SK-N-SH (cell line): ENCODE measurements at regions not wholly inside any gene's neighbourhood (a gene's known extent, or its start where the extent isn't known, plus 50 kb on each side); places are given as distances from the start of the nearest gene placed in this dataset.

Source experiments
- CTCF ChIA-PET: fragments of 300-600, 350-600 bp; formaldehyde crosslinking; extraction: SDS; loops from one replicate; lab custom pipeline; 2021; lab: Yijun Ruan, JAX
- POLR2A ChIA-PET: fragments of 350-600 bp; sonication (Branson Sonifier 250); formaldehyde crosslinking; extraction: SDS; loops from one replicate; lab custom pipeline; 2020; ENCODE audit warnings: antibody characterized with exemption, inconsistent platforms; lab: Yijun Ruan, JAX
- DNase-seq: peaks from one replicate; pipeline ENCODE4 v3.0.0; 2012
- H2AFZ ChIP-seq: fragments of 200-600 bp; sonication (generic); 2 replicates; pipeline ENCODE4 v1.8.1; 2016; ENCODE audit warnings: antibody characterized with exemption, mild to moderate bottlenecking, low read depth
- H3F3A ChIP-seq: fragments of 200-600 bp; sonication (generic); replicated peaks from 2 replicates; pipeline ENCODE3; 2016; ENCODE audit warnings: antibody characterized with exemption, mild to moderate bottlenecking; ENCODE audit not compliant: insufficient read depth
- H3K27ac ChIP-seq, 2 experiments: fragments of 200-500 bp in 1 of 2; fragments of 200-600 bp in 1 of 2; sonication (Bioruptor generic) in 1 of 2; sonication (generic), shearing (Covaris generic) in 1 of 2; 2 replicates each; pipeline versions ENCODE4 v1.5.1 to v1.6.1; 2014 to 2016; ENCODE audit warnings: low read depth in 2 of 2, inconsistent platforms in 1 of 2, low read length in 1 of 2, mild to moderate bottlenecking in 1 of 2, mixed read lengths in 1 of 2
- H3K27me3 ChIP-seq: fragments of 200-600 bp; sonication (generic), shearing (Covaris generic); 2 replicates; pipeline ENCODE4 v1.6.1; 2016; ENCODE audit warnings: mixed run types; ENCODE audit not compliant: insufficient read depth
- H3K36me3 ChIP-seq, 2 experiments: fragments of 200-500 bp in 1 of 2; fragments of 200-600 bp in 1 of 2; sonication (Bioruptor generic) in 1 of 2; sonication (generic) in 1 of 2; replicated peaks in 1 of 2; 2 replicates each; pipeline versions ENCODE3 to v1.5.1; 2014 to 2016; ENCODE audit warnings: low read length in 1 of 2, mild to moderate bottlenecking in 1 of 2; ENCODE audit not compliant: insufficient read depth in 2 of 2, control insufficient read depth in 1 of 2
- H3K4me1 ChIP-seq, 2 experiments: fragments of 200-500 bp in 1 of 2; fragments of 200-600 bp in 1 of 2; sonication (Bioruptor generic) in 1 of 2; sonication (generic), shearing (Covaris generic) in 1 of 2; 2 replicates each; pipeline versions ENCODE4 v1.5.1 to v1.6.1; 2014 to 2016; ENCODE audit warnings: low read depth in 1 of 2, low read length in 1 of 2, mixed run types in 1 of 2; ENCODE audit not compliant: insufficient read depth in 2 of 2, control insufficient read depth in 1 of 2
- H3K4me2 ChIP-seq: fragments of 200-600 bp; sonication (generic), shearing (Covaris generic); 2 replicates; pipeline ENCODE4 v1.6.1; 2017; ENCODE audit warnings: mixed run types
- H3K4me3 ChIP-seq, 2 experiments: fragments of 200-500 bp in 1 of 2; fragments of 200-600 bp in 1 of 2; sonication (Bioruptor generic) in 1 of 2; sonication (generic), shearing (Covaris generic) in 1 of 2; 2 replicates each; pipeline versions ENCODE4 v1.5.1 to v1.8.1; 2014 to 2016; ENCODE audit warnings: low read depth in 2 of 2, inconsistent platforms in 1 of 2, low read length in 1 of 2, mild to moderate bottlenecking in 1 of 2, mixed read lengths in 1 of 2, moderate library complexity in 1 of 2
- H3K79me2 ChIP-seq: fragments of 200-600 bp; sonication (generic); 2 replicates; pipeline ENCODE4 v1.8.1; 2017; ENCODE audit warnings: mild to moderate bottlenecking; ENCODE audit not compliant: insufficient read depth
- H3K9ac ChIP-seq: fragments of 200-600 bp; sonication (generic); 2 replicates; pipeline ENCODE4 v1.6.1; 2017; ENCODE audit warnings: mixed run types
- H3K9me2 ChIP-seq: fragments of 200-600 bp; sonication (generic); 2 replicates; pipeline ENCODE4 v1.6.1; 2017; ENCODE audit warnings: mixed run types
- H3K9me3 ChIP-seq: fragments of 200-600 bp; sonication (generic); 2 replicates; pipeline ENCODE4 v1.6.1; 2017; ENCODE audit warnings: mixed run types, mild to moderate bottlenecking, moderate library complexity
- H4K20me1 ChIP-seq: fragments of 200-600 bp; sonication (generic); 2 replicates; pipeline ENCODE4 v1.6.1; 2017; ENCODE audit warnings: mild to moderate bottlenecking, mixed run types; ENCODE audit not compliant: insufficient read depth
- ELF1 ChIP-seq: IDR thresholded peaks from 2 replicates; pipeline ENCODE4 v1.4.0; 2012
- EP300 ChIP-seq, 2 experiments: IDR thresholded peaks; 2 replicates each; pipeline versions ENCODE4 v1.4.0 to v1.6.1; 2012; ENCODE audit warnings: borderline replicate concordance in 1 of 2, low read depth in 1 of 2, low read length in 1 of 2
- FOSL2 ChIP-seq: IDR thresholded peaks from 2 replicates; pipeline ENCODE4 v1.4.0; 2012; ENCODE audit warnings: low read depth, mild to moderate bottlenecking, moderate library complexity, borderline replicate concordance
- FOXM1 ChIP-seq: IDR thresholded peaks from 2 replicates; pipeline ENCODE4 v1.4.0; 2012; ENCODE audit warnings: low read depth, mild to moderate bottlenecking
- JUND ChIP-seq: IDR thresholded peaks from 2 replicates; pipeline ENCODE4 v1.4.0; 2012
- MEF2A ChIP-seq: IDR thresholded peaks from 2 replicates; pipeline ENCODE4 v1.4.0; 2012; ENCODE audit warnings: low read depth, borderline replicate concordance
- MXI1 ChIP-seq: IDR thresholded peaks from 2 replicates; pipeline ENCODE4 v1.6.1; 2012; ENCODE audit warnings: mild to moderate bottlenecking, low read depth, low read length, improper control_type of control experiment
- NFIC ChIP-seq: IDR thresholded peaks from 2 replicates; pipeline ENCODE4 v1.4.0; 2012; ENCODE audit warnings: borderline replicate concordance
- TAF1 ChIP-seq: IDR thresholded peaks from 2 replicates; pipeline ENCODE4 v1.6.1; 2012; ENCODE audit warnings: low read depth, mild to moderate bottlenecking, low read length, moderate library complexity, borderline replicate concordance
- TCF12 ChIP-seq: IDR thresholded peaks from 2 replicates; pipeline ENCODE4 v1.4.0; 2012
- YY1 ChIP-seq: IDR thresholded peaks from 2 replicates; pipeline ENCODE4 v1.4.0; 2012; ENCODE audit warnings: low read depth, mild to moderate bottlenecking
- WGBS: methylation state at CpG from one replicate; pipeline ENCODE4 v1.1.6; 2017; ENCODE audit warnings: low lambda C conversion rate; 5-methylcytosine and 5-hydroxymethylcytosine counted together
- TF ChIP-seq, protein P1 (sequence below): IDR thresholded peaks from 2 replicates; pipeline ENCODE4 v1.4.0; 2012; ENCODE audit warnings: low read depth, borderline replicate concordance
- TF ChIP-seq, protein P2 (sequence below): fragments of 200-600 bp; sonication (generic); IDR thresholded peaks from 2 replicates; pipeline ENCODE4 v1.6.1; 2017; ENCODE audit warnings: antibody characterized with exemption, mild to moderate bottlenecking, moderate library complexity
- TF ChIP-seq, protein P3 (sequence below): IDR thresholded peaks from 2 replicates; pipeline ENCODE4 v1.4.0; 2012; ENCODE audit warnings: low read depth, borderline replicate concordance
- TF ChIP-seq, protein P4 (sequence below): fragments of 150-350 bp; IDR thresholded peaks from 2 replicates; pipeline ENCODE4 v1.6.1; 2016; ENCODE audit warnings: mild to moderate bottlenecking, low read depth, low read length

DNA sequence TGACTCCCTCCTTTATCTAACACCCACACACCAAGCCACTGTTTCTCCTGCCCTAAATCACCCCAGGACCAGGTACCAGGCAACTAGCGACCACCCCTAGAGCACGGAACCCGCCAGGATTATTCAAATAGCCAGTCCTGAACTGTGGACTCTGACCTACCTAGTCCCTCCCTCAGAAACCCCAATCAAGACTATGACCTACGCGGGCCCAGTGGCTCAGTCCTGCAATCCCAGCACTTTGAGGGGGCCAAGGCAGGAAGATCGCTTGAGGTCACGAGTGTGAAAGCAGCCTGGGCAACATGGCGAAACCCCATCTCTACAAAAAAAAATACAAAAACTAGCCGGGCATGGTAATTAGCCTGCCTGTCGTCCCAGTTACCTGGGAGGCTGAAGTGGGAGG is 232.8 kb upstream of the FOXK1 start:
- POLR2A ChIA-PET: no interaction called here
- Histone ChIP-seq H3K27me3 (no peaks in the 10 kb centered on the region), H3K4me1 (no peaks in the 10 kb centered on the region), H3K9me3 (peaks cover 6% of the 10 kb centered on the region; the same call in 1 of the 2 replicates), H3K4me3 (no peak overlapping the region), H3F3A (no peaks in the 10 kb centered on the region), H4K20me1 (no peaks in the 10 kb centered on the region), H3K9me2 (no peaks in the 10 kb centered on the region), H3K4me2 (no peak overlapping the region), H3K79me2 (no peaks in the 10 kb centered on the region), H2AFZ (no peak overlapping the region), H3K9ac (no peak overlapping the region), H3K27ac (no peak overlapping the region), H3K36me3 (no peaks in the 10 kb centered on the region)
- TF ChIP-seq, protein P1, sequence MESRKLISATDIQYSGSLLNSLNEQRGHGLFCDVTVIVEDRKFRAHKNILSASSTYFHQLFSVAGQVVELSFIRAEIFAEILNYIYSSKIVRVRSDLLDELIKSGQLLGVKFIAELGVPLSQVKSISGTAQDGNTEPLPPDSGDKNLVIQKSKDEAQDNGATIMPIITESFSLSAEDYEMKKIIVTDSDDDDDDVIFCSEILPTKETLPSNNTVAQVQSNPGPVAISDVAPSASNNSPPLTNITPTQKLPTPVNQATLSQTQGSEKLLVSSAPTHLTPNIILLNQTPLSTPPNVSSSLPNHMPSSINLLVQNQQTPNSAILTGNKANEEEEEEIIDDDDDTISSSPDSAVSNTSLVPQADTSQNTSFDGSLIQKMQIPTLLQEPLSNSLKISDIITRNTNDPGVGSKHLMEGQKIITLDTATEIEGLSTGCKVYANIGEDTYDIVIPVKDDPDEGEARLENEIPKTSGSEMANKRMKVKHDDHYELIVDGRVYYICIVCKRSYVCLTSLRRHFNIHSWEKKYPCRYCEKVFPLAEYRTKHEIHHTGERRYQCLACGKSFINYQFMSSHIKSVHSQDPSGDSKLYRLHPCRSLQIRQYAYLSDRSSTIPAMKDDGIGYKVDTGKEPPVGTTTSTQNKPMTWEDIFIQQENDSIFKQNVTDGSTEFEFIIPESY: no peak
- TF ChIP-seq, protein P2, sequence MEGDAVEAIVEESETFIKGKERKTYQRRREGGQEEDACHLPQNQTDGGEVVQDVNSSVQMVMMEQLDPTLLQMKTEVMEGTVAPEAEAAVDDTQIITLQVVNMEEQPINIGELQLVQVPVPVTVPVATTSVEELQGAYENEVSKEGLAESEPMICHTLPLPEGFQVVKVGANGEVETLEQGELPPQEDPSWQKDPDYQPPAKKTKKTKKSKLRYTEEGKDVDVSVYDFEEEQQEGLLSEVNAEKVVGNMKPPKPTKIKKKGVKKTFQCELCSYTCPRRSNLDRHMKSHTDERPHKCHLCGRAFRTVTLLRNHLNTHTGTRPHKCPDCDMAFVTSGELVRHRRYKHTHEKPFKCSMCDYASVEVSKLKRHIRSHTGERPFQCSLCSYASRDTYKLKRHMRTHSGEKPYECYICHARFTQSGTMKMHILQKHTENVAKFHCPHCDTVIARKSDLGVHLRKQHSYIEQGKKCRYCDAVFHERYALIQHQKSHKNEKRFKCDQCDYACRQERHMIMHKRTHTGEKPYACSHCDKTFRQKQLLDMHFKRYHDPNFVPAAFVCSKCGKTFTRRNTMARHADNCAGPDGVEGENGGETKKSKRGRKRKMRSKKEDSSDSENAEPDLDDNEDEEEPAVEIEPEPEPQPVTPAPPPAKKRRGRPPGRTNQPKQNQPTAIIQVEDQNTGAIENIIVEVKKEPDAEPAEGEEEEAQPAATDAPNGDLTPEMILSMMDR: no peak
- no peak for TF ChIP-seq TAF1
- TF ChIP-seq, protein P3, sequence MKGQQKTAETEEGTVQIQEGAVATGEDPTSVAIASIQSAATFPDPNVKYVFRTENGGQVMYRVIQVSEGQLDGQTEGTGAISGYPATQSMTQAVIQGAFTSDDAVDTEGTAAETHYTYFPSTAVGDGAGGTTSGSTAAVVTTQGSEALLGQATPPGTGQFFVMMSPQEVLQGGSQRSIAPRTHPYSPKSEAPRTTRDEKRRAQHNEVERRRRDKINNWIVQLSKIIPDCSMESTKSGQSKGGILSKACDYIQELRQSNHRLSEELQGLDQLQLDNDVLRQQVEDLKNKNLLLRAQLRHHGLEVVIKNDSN: no peak
- no peak for TF ChIP-seq NFIC
- no peak for TF ChIP-seq ELF1
- TF ChIP-seq, protein P4, sequence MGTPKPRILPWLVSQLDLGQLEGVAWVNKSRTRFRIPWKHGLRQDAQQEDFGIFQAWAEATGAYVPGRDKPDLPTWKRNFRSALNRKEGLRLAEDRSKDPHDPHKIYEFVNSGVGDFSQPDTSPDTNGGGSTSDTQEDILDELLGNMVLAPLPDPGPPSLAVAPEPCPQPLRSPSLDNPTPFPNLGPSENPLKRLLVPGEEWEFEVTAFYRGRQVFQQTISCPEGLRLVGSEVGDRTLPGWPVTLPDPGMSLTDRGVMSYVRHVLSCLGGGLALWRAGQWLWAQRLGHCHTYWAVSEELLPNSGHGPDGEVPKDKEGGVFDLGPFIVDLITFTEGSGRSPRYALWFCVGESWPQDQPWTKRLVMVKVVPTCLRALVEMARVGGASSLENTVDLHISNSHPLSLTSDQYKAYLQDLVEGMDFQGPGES: no peak
- no peak for TF ChIP-seq EP300 (IDR thresholded peaks at IDR 0.05; ENCODE audit: borderline replicate concordance in 1 of 2, low read depth in 1 of 2, low read length in 1 of 2)
- TF ChIP-seq YY1: no peak
- TF ChIP-seq MXI1: no peak
- CTCF ChIA-PET: no interaction called here
- 68% methylated on average over 10 of the region's 10 CpGs for WGBS
- no peak for DNase-seq

DNA sequence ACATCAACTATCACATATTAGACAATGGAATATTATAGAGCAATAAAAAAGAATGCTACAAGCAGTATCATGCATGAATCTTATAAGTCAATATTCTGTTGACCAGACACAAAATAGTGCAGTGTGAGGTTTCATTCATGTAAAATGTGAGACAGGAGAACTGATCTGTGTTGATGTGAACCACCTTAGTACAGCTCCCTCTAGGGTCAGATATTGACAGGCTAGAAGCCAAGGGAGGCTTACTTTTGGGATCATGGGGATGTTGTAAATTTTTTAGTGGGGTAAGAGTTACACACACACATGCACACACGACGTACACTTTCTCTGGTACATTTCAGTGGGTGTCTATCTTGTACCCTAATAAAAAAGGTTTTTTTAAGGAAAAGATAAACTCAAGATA is 231.6 kb upstream of the FOXK1 start:
- WGBS: 61% methylated on average over 2 of the region's 2 CpGs
- no peak overlapping the region for H3K4me2 ChIP-seq
- no peak for DNase-seq
- H3K27ac ChIP-seq: no peak overlapping the region
- no peaks in the 10 kb centered on the region for H3K36me3 ChIP-seq
- H3F3A ChIP-seq: no peaks in the 10 kb centered on the region
- no peak overlapping the region for H3K9ac ChIP-seq
- no peak overlapping the region for H2AFZ ChIP-seq
- H3K79me2 ChIP-seq: no peaks in the 10 kb centered on the region
- POLR2A ChIA-PET: no interaction called here
- CTCF ChIA-PET: no interaction called here
- H3K27me3 ChIP-seq: no peaks in the 10 kb centered on the region
- TF ChIP-seq TCF12: no peak
- no peak for TF ChIP-seq ELF1
- no peak for TF ChIP-seq MEF2A
- TF ChIP-seq FOXM1: no peak
- no peak for TF ChIP-seq JUND
- TF ChIP-seq, protein P1: no peak
- no peak for TF ChIP-seq FOSL2
- no peak for TF ChIP-seq NFIC
- H3K9me3 ChIP-seq: no peaks in the 10 kb centered on the region
- no peaks in the 10 kb centered on the region for H3K4me1 ChIP-seq
- H4K20me1 ChIP-seq: no peaks in the 10 kb centered on the region
- no peak overlapping the region for H3K4me3 ChIP-seq
- H3K9me2 ChIP-seq: no peaks in the 10 kb centered on the region
